GM12872 (cell line): ENCODE measurements at regions not wholly inside any gene's neighbourhood (a gene's known extent, or its start where the extent isn't known, plus 50 kb on each side); places are given as distances from the start of the nearest gene placed in this dataset.

Source experiments
- TF ChIP-seq, protein P1 (sequence below): IDR thresholded peaks from 3 replicates; pipeline ENCODE4 v1.5.1; 2011; ENCODE audit warnings: low read depth, mild to moderate bottlenecking, low read length, moderate library complexity; ENCODE audit not compliant: insufficient read depth

DNA sequence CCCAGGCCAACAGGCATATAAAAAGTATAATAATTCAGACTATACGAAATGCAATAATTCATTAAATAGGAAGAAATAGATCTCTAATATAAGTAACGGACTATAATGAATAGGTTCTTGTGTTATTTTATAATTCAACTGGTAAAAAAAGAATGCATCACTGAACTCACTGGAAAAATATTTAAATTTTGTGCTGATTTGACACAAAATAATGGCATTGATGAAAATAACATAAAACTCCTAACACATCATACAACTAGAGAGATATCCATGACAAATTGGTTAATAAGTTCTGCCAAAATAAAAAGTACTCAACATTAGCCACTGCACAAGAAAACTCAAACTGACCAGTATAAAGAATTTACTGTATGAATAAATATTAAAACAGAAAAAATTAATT, 57.1 kb upstream of the RAB4A start:
- TF ChIP-seq, protein P1, sequence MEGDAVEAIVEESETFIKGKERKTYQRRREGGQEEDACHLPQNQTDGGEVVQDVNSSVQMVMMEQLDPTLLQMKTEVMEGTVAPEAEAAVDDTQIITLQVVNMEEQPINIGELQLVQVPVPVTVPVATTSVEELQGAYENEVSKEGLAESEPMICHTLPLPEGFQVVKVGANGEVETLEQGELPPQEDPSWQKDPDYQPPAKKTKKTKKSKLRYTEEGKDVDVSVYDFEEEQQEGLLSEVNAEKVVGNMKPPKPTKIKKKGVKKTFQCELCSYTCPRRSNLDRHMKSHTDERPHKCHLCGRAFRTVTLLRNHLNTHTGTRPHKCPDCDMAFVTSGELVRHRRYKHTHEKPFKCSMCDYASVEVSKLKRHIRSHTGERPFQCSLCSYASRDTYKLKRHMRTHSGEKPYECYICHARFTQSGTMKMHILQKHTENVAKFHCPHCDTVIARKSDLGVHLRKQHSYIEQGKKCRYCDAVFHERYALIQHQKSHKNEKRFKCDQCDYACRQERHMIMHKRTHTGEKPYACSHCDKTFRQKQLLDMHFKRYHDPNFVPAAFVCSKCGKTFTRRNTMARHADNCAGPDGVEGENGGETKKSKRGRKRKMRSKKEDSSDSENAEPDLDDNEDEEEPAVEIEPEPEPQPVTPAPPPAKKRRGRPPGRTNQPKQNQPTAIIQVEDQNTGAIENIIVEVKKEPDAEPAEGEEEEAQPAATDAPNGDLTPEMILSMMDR, result no peak

DNA sequence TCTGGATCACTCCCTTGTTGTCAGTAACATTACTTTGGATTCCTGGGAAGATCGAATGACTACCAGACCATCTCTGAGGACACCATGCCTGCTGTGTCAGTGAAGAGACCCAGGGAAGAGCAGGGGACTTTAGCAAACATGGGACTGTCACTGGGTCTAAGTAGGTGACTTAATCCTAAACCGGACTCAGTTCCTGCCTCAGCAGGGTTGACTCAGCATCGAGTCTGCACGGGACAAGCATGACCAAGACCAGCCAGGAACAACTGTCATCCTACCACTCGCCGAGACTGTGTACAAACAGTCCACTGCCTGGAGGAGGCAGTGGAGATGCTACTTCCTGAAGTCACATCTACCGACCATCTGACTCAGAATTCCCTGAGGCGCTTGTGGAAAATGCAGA, 53.2 kb upstream of the RAB4A start:
- TF ChIP-seq, protein P1, result no peak

DNA sequence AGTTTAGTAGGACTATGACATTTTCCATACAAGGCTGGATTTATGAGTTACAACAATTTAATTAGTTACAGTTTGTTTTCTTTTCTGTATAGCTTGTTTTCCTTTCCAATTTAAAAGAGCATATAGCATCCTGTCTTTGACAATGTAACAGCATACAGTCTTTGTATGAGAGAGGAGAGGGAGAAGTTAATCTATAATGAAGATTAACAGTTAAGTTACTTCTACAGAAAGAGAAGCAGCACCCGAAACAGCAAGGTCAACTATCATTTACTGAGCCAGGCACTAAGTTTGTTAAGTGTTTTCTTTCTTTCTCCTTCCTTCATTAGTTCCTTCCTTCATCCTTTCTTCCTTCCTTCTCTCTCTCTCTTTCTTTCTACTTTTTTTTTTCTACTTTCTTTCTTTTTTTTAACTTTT, 52.3 kb upstream of the RAB4A start:
- TF ChIP-seq, protein P1, result no peak

DNA sequence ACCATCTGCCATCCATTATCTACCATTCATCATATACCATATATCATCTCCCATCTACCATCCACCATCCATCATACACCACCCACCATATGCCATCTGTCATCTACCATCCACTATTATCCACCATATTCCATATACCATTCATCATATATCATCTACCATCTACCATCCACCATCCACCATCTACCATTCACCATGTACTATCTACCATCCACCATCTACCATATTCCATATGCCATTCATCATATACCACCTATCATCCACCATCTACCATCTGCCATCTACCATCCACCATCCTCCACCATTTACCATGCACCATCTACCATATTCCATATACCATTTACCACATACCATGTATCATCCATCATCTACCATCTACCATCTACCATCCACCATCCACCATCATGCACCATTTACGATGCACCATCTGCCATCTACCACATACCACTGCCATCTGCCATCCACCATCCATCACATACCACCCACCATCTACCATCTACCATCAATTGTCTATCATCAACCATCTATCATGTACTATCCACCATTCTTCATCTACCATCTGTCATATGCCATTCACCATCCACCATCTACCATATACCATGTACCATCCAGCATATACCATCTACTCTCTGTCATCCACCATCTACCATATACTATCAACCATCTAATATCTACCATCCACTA, 50.6 kb upstream of the RAB4A start:
- TF ChIP-seq, protein P1, result no peak

DNA sequence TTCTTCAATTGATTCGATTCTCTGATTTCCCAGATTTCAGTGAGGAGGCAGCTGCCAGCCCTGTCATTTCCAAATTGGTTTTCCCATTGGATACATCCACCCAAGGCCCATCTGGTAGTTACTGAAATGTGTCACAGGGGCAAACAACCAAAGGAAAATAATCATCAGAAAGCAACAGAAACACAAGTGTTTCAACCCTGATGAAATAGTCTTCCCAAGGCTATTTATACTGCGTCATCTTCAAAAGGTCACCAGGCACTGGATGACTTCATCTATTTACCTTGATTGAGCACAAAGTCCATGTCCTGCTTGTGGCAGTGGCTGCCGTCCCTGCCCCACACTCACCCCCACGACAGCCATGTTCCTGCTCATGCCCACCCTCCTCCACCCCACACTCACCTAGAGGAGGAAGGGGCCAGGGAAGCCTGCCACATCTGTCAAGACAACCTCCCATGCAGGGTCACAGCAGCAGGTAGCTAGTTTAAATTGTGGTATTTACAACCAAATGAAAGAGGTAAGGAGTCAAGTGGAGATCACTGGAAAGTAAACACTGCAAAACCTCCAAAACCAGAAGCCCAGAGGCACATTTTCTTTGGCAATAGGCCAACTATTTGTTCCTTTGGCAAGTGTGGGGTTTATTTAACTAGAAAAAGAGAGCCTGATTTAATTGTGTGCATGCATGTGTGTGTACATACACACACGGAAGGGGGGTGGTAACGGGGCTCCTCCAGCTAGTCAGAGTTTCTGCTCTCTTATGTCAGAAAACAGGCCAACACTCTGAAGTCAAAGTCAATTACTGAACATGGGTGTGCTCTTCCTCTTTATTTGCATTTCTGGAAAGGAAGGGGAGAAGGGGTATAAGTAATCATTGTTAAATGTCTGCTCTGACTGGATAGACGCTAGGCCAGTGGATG, 49.5 kb upstream of the RAB4A start:
- TF ChIP-seq, protein P1, result no peak
